ENCODE measurements at regions not wholly inside any gene's neighbourhood (a gene's known extent, or its start where the extent isn't known, plus 50 kb on each side); places are given as distances from the start of the nearest gene placed in this dataset.

DNA sequence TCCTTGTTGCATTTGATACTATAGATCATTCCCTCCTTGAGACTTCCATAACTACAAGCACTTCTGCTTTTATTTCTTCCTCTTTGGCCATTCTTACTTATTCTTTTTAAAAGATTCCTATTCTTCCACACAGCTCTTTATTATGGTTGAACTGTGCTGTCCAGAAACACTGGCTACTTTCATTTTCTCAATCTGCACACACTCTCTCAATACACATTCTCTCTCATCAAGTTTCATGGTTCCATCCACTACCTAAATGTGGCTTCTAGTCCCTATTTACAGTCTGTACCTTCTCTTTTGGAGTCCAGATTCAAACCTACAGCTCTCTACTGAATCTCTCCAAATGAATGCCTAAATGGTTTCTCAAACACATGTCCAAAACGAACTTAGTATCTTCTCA is 214.3 kb upstream of the RSPO3 start:
- no peak overlapping the region for H3K9ac ChIP-seq (ENCODE audit: extremely low read depth, insufficient read length, low read length)
- no peak overlapping the region for H4K8ac ChIP-seq (replicated peaks; ENCODE audit: insufficient read length, low read depth, low read length)
- no peaks in the 10 kb centered on the region for H3K4me1 ChIP-seq (ENCODE audit: insufficient read depth, low read length)
- no peaks in the 10 kb centered on the region for H3K4me1 Mint-ChIP-seq
- no peaks in the 10 kb centered on the region for H3K9me3 Mint-ChIP-seq
- no peak overlapping the region for H2BK15ac ChIP-seq (ENCODE audit: low read depth, low read length)
- H3T11ph ChIP-seq (ENCODE audit: low read length), result no peak overlapping the region
- no peaks in the 10 kb centered on the region for H3K79me1 ChIP-seq (ENCODE audit: insufficient read depth, low read depth, low read length, poor library complexity, severe bottlenecking)
- no peak overlapping the region for H3K27ac ChIP-seq (ENCODE audit: insufficient read length, low read depth, low read length)
- no peak overlapping the region for H2BK5ac ChIP-seq (ENCODE audit: insufficient read length, low read length)
- no peak overlapping the region for H4K91ac ChIP-seq (ENCODE audit: insufficient read length, low read depth, low read length)
- H3K23me2 ChIP-seq (ENCODE audit: insufficient read length, low read depth, low read length, poor library complexity, severe bottlenecking), result no peaks in the 10 kb centered on the region
- no peak overlapping the region for H3K4ac ChIP-seq (ENCODE audit: low read depth, low read length)
- H3K14ac ChIP-seq (ENCODE audit: insufficient read depth, low read length), result no peak overlapping the region
- no peak overlapping the region for H3K18ac ChIP-seq (ENCODE audit: insufficient read length, low read depth, low read length)
- TF ChIP-seq CTCF (conservative IDR thresholded peaks at IDR 0.05), result no peak
- H3K9me3 ChIP-seq (ENCODE audit: control insufficient read depth, low read depth, low read length), result no peaks in the 10 kb centered on the region
- no peak overlapping the region for H3K56ac ChIP-seq (ENCODE audit: insufficient read length, low read depth, low read length)
- no peaks in the 10 kb centered on the region for H3K27me3 ChIP-seq (ENCODE audit: insufficient read depth, low read length)
- H3K79me2 ChIP-seq (ENCODE audit: insufficient read depth, low read length), result no peaks in the 10 kb centered on the region
- WGBS (ENCODE audit: extremely low coverage, insufficient read length, low lambda C conversion rate), result no CpG with 5 or more reads among the region's 1 CpG
- no peak overlapping the region for H2AK5ac ChIP-seq (ENCODE audit: insufficient read length, low read length)
- no peak overlapping the region for H4K5ac ChIP-seq (ENCODE audit: insufficient read length, low read depth, low read length)
- no peaks in the 10 kb centered on the region for H4K20me1 ChIP-seq (ENCODE audit: control insufficient read depth, insufficient read depth, insufficient read length)
- no peak for DNase-seq
- H2BK12ac ChIP-seq (ENCODE audit: insufficient read length, low read depth, low read length), result no peak overlapping the region
- H2AFZ ChIP-seq (ENCODE audit: low read length), result no peak overlapping the region
- no peaks in the 10 kb centered on the region for H3K36me3 Mint-ChIP-seq (ENCODE audit: insufficient read depth in 1 of 3, low read depth in 3 of 3)
- H3K27ac Mint-ChIP-seq, result no peak overlapping the region
- no peak overlapping the region for H2BK120ac ChIP-seq (ENCODE audit: low read depth, low read length, poor library complexity, severe bottlenecking)
- H3K4me3 Mint-ChIP-seq, result no peak overlapping the region
- no peaks in the 10 kb centered on the region for H3K27me3 Mint-ChIP-seq (ENCODE audit: low read depth)
- no peak overlapping the region for H2BK20ac ChIP-seq (ENCODE audit: low read depth, low read length, poor library complexity, severe bottlenecking)
- no peak overlapping the region for H3K23ac ChIP-seq (ENCODE audit: insufficient read length, low read depth, low read length)
- H3K4me2 ChIP-seq (ENCODE audit: insufficient read depth, insufficient read length, low read length), result no peak overlapping the region

Measured in H9 (cell line).